ENCODE measurements at regions not wholly inside any gene's neighbourhood (a gene's known extent, or its start where the extent isn't known, plus 50 kb on each side); places are given as distances from the start of the nearest gene placed in this dataset.

DNA sequence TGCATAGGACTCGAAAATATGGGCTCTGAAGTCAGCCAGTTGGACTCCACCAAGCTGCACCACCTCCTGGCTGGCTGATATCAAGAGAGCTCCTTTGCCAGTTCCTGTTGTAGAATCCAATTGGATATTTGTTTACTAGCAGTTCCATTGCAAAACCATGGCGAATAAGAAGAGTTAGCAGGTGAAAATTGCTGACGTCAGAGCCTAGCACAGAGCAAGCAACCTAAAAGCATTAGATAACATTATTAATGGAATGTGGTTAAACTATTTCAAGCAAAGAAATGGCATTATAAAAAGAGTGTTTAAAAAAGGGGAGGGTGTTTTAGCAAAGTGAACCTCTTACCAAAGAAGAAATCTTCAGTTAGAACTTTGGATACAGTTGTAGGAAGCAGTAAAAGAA, 1816.3 kb upstream of the TENM3 start:
- ChIA-PET POLR2A (no interaction called here), CTCF (no interaction called here)
- no peak overlapping the region for H3K4me3 Mint-ChIP-seq (ENCODE audit: unreplicated experiment)
- no peak for TF ChIP-seq CTCF (IDR thresholded peaks at IDR 0.05; ENCODE audit: insufficient read depth in 1 of 2, low read depth in 1 of 2, low read length in 1 of 2, severe bottlenecking in 1 of 2, unreplicated experiment in 1 of 2)
- Histone ChIP-seq H3K9me3 (no peaks in the 10 kb centered on the region), H3K27me3 (replicated peaks; ENCODE audit: control insufficient read depth, insufficient read depth, low read length) (no peaks in the 10 kb centered on the region), H3K4me3 (ENCODE audit: low read depth, low read length) (no peak overlapping the region), H3K36me3 (ENCODE audit: control insufficient read depth, insufficient read depth, low read length) (no peaks in the 10 kb centered on the region), H3K4me1 (no peaks in the 10 kb centered on the region)
- no peak overlapping the region for H3K27ac Mint-ChIP-seq (ENCODE audit: unreplicated experiment)
- H3K36me3 Mint-ChIP-seq (ENCODE audit: insufficient read depth, unreplicated experiment), result no peaks in the 10 kb centered on the region
- intact Hi-C loops (cut with micrococcal nuclease; ENCODE audit: unreplicated experiment), result no loop called here
- no peaks in the 10 kb centered on the region for H3K9me3 Mint-ChIP-seq (ENCODE audit: unreplicated experiment)
- H3K27me3 Mint-ChIP-seq (ENCODE audit: insufficient read depth, unreplicated experiment), result no peaks in the 10 kb centered on the region
- BruUV-seq (replicated peaks), result no TSS peak
- no peaks in the 10 kb centered on the region for H3K4me1 Mint-ChIP-seq (ENCODE audit: low read depth, unreplicated experiment)
- no peak for DNase-seq

DNA sequence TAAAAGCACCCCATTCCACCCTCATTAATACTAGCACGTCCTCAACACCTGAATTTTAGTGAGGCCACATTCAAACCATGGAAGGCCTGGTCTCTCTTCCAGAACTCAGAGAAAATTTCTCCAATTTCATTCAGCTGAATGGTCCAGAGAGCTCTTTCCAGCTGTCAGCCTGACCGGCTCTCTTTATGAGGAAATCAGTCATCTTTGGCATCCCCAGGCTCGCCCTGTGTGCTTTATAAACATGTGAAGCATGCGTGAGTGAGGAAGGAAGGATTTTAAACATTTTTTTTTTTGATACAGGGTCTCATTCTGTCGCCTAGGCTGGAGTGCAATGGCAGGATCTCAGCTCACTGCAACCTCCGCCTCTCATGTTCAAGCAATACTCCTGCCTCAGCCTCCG, 1812.9 kb upstream of the TENM3 start:
- Mint-ChIP-seq H3K9me3 (ENCODE audit: unreplicated experiment) (no peaks in the 10 kb centered on the region), H3K4me3 (ENCODE audit: unreplicated experiment) (no peak overlapping the region), H3K27me3 (ENCODE audit: insufficient read depth, unreplicated experiment) (no peaks in the 10 kb centered on the region), H3K27ac (ENCODE audit: unreplicated experiment) (no peak overlapping the region), H3K36me3 (ENCODE audit: insufficient read depth, unreplicated experiment) (no peaks in the 10 kb centered on the region), H3K4me1 (ENCODE audit: low read depth, unreplicated experiment) (no peaks in the 10 kb centered on the region)
- Histone ChIP-seq H3K4me1 (no peaks in the 10 kb centered on the region), H3K27me3 (replicated peaks; ENCODE audit: control insufficient read depth, insufficient read depth, low read length) (no peaks in the 10 kb centered on the region), H3K9me3 (no peaks in the 10 kb centered on the region), H3K36me3 (ENCODE audit: control insufficient read depth, insufficient read depth, low read length) (no peaks in the 10 kb centered on the region), H3K4me3 (ENCODE audit: low read depth, low read length) (no peak overlapping the region)
- ChIA-PET POLR2A (no interaction called here), CTCF (no interaction called here)
- intact Hi-C loops (cut with micrococcal nuclease; ENCODE audit: unreplicated experiment), result no loop called here
- no peak for TF ChIP-seq CTCF (IDR thresholded peaks at IDR 0.05; ENCODE audit: insufficient read depth in 1 of 2, low read depth in 1 of 2, low read length in 1 of 2, severe bottlenecking in 1 of 2, unreplicated experiment in 1 of 2)
- DNase-seq, result no peak
- BruUV-seq (replicated peaks), result no TSS peak

- Mint-ChIP-seq H3K9me3 (ENCODE audit: unreplicated experiment) (no peaks in the 10 kb centered on the region), H3K4me3 (ENCODE audit: unreplicated experiment) (no peak overlapping the region), H3K27me3 (ENCODE audit: insufficient read depth, unreplicated experiment) (peaks cover 6% of the 10 kb centered on the region), H3K4me1 (ENCODE audit: low read depth, unreplicated experiment) (no peaks in the 10 kb centered on the region), H3K36me3 (ENCODE audit: insufficient read depth, unreplicated experiment) (no peaks in the 10 kb centered on the region), H3K27ac (ENCODE audit: unreplicated experiment) (no peak overlapping the region)
- ChIA-PET POLR2A (no interaction called here), CTCF (no interaction called here)
- H3K9me3 ChIP-seq, result no peaks in the 10 kb centered on the region
- H3K4me1 ChIP-seq, result no peaks in the 10 kb centered on the region
- BruUV-seq (replicated peaks), result no TSS peak
- no peak for DNase-seq
- H3K36me3 ChIP-seq (ENCODE audit: control insufficient read depth, insufficient read depth, low read length), result no peaks in the 10 kb centered on the region
- no peak for TF ChIP-seq CTCF (IDR thresholded peaks at IDR 0.05; ENCODE audit: insufficient read depth in 1 of 2, low read depth in 1 of 2, low read length in 1 of 2, severe bottlenecking in 1 of 2, unreplicated experiment in 1 of 2)
- no peak overlapping the region for H3K4me3 ChIP-seq (ENCODE audit: low read depth, low read length)
- intact Hi-C loops (cut with micrococcal nuclease; ENCODE audit: unreplicated experiment), result no loop called here
- H3K27me3 ChIP-seq (replicated peaks; ENCODE audit: control insufficient read depth, insufficient read depth, low read length), result no peaks in the 10 kb centered on the region
These were observed 1808.9 kb upstream of the TENM3 start for GRCh38 chr4:180434131-180434895.

Measured in Caco-2 (cell line).